HS-27A (cell line): ENCODE measurements at regions not wholly inside any gene's neighbourhood (a gene's known extent, or its start where the extent isn't known, plus 50 kb on each side); places are given as distances from the start of the nearest gene placed in this dataset.

ENCODE experiments used
- DNase-seq: peaks from one replicate; pipeline ENCODE4 v3.0.0-alpha.2; 2012; ENCODE audit warnings: low read depth, missing footprints

- no peak for DNase-seq
These were observed 220.1 kb downstream of the OSR1 start for GRCh38 chr2:19138264-19138825.

- no peak for DNase-seq
These were observed 221.0 kb downstream of the OSR1 start for GRCh38 chr2:19137433-19137832.

DNA sequence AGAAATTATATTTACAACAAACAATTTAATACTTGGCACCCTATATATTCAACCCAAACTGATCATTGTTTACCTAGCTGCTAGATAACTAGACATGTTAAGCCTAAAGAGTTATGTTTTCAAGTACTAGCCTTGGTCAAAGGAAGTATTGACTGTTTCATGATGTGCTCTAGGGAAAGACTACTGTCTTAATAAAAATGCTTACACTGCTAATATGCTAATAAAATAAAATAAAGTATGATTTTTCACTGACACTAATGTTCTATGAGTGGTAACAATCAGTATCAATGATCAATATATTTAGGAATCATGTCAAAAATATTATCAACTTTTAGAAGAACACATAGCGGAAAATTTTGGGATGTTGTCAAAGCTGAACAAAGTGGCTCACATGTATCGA, 225.5 kb downstream of the OSR1 start:
- no peak for DNase-seq

DNA sequence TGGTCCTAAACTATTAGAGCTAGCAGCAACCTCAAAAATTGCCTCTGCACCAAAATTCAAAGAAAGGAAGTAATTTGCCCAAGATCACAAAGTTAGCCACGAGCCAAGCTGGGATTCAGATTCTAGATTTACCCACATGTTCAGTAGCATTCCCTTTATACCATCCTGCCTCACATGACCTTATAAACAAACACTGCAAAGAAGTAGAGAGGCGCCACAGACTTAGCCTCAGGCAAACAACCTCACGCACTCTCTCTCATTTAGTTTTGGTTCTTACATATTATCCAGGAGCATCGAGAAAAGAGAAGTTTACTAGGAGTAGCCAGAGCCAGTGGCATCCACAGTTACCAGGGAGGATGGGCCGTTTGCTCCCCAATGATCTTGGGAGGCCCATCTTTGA, 226.6 kb downstream of the OSR1 start:
- DNase-seq, result no peak

GRCh38 chr2:19128148-19128547, 230.3 kb downstream of the OSR1 start:
- DNase-seq, result no peak

DNA sequence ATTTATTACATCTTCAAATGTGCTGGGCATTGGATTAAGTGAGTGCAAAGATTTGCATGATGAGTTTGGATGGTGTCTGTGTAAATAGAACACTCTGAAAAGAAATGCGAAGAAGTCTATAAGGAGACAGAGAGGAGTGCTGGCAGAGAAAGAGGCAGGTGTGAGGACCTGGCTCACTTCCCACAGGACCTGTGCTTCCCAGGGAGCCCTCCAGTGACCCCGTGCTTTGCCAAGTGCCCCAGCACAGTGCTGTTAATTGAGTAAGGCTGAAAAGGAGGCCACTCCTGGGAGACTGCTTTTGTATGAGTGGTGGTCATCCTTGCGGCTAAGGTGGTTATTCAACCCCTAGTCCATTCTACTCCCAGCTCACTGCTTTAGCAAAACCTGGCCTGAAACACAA, 230.8 kb downstream of the OSR1 start:
- no peak for DNase-seq

GRCh38 chr2:19125901-19126680, 232.3 kb downstream of the OSR1 start:
- DNase-seq, result no peak

DNA sequence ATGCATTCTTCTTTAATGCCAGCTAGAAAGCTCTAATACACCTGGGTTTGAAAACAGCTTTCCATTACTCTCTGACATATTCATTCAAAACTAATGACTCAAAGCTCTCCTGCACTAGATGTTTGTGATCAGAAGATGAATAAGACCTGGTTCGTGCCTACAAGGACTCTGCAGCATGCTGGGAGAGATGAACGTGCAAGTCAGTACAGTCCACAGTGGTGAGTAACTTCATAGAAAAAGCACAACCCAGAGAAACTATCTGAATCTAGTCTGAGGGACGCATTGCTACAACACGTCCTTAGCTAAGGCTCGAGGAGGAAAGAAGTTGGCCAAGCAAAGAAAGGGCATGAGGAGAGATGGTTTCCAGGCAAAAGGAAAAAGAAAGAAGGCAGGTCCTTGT, 234.3 kb downstream of the OSR1 start:
- peak; percentile 69 for DNase-seq

DNA sequence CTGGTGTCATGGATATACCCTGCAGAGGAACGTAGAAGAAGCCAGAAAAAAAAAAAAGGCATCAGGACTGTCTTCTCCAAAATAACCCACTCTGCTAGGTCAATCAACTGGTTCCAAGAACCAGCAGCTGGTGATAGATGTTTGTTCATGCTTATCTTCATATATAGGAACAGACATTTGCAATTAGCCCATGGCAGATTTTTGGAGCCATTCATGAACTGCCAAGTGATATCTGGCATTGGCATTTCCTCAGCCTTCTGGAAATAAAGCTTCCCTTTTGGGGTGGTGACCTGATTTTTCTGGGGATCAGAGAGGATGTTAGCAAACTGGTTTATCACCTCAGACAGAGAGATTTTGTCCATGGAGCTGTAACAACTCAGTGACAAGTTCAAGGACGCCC, 234.9 kb downstream of the OSR1 start:
- DNase-seq, result no peak

GRCh38 chr2:19122220-19122619, 236.2 kb downstream of the OSR1 start:
- DNase-seq, result no peak

- DNase-seq, result peak; percentile 72
These were observed 237.3 kb downstream of the OSR1 start for GRCh38 chr2:19120941-19121750.

- DNase-seq, result no peak
These were observed 238.2 kb downstream of the OSR1 start for GRCh38 chr2:19120181-19120580.

- DNase-seq, result no peak
These were observed 239.0 kb downstream of the OSR1 start for GRCh38 chr2:19119326-19120001.

DNA sequence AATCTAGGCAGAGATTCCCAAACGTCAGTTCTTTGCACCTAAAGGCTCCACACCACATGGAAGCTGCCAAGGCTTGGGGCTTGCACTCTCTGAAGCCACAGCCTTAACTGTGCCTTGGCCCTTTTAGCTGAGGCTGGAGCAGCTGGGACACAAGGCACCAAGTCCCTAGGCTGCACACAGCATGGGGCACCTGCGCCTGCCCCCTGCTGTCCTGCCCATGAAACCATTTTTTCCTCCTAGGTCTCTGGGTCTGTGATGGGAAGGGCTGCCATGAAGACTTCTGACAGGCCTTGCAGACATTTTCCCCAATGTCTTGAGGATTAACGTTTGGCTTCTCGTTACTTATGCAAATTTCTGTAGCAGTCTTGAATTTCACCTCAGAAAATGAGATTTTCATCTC, 241.5 kb downstream of the OSR1 start:
- DNase-seq, result no peak

DNA sequence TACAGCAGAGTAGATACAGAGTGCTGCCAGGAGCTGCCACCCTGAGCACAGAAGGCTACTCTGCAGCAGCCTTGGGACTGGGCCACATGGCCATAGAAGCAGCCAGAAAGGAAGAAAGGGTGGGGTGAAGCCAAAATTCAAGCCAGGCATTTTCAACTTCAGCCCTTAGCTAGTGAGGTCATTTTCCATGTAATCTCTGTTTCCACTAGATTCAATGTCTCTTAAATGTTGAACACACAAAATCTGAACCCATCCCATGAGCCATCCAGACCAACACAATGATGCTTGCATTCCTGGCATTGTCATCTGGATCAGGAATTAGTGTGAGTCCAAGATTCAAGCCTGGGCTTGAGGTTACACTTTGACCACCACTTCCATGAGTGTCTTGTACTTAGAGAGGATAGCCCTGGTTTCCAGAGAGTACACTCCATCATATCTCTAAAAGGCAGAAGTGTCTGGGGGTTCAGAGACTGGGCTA, 243.6 kb downstream of the OSR1 start:
- DNase-seq, result no peak

DNA sequence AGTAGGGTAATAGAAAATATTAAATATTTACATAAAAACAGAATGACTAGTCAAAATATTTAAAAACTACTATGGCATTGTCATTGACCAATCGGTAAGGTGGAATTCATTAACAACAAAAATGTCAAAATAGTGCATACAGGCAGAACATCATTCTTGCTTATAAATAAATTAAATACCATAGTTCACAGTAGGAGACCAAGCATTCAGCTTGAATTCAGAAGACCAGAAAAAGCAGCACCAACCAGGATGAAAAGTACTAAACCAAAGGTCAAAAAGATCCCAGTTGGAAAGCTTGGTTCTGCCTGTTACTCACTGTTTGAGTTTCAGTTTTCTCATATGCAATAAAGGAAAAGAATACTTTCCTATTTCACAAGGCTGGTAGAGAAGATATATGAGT, 244.3 kb downstream of the OSR1 start:
- no peak for DNase-seq

DNA sequence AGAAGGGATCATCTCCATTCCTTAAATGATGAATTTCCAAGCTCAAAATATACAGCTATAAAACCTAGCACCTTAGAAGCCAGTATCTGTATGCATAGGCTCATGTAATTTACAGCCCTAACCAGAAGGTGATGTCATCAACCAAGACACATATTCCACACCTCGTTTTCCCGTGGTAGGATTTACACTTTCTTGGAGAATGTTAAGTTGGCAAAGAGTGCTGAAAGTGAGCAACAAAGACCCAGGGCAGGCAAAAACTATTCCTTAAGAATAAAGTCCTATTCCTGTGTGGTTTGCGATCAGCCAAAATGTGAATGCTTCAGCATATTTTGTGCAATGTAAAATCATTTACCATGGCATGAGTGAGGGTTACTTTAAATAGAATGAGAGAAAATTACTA, 247.1 kb downstream of the OSR1 start:
- no peak for DNase-seq

DNA sequence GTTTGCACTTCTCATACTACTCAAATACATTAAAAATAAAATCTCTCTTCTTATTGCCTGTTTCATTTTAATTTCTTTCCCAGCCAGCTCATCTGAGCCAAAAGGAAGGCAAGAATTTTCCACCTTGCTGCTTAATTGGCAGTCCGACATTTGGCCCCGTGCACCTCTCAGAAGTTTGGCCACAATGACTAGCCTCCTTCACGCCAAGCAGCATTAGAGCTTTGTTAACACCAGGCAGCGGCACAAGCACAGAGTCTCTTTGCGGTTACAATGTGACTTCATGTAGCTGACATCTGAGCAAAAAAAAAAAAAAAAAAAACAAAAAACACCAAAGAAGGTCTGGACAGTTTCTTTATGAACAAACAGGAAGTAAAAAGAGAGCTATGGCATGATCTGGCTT, 248.9 kb downstream of the OSR1 start:
- DNase-seq, result no peak

- DNase-seq, result no peak
These were observed 252.0 kb downstream of the OSR1 start for GRCh38 chr2:19106376-19106775.

GRCh38 chr2:19104503-19104902, 253.9 kb downstream of the OSR1 start:
- DNase-seq, result no peak

DNA sequence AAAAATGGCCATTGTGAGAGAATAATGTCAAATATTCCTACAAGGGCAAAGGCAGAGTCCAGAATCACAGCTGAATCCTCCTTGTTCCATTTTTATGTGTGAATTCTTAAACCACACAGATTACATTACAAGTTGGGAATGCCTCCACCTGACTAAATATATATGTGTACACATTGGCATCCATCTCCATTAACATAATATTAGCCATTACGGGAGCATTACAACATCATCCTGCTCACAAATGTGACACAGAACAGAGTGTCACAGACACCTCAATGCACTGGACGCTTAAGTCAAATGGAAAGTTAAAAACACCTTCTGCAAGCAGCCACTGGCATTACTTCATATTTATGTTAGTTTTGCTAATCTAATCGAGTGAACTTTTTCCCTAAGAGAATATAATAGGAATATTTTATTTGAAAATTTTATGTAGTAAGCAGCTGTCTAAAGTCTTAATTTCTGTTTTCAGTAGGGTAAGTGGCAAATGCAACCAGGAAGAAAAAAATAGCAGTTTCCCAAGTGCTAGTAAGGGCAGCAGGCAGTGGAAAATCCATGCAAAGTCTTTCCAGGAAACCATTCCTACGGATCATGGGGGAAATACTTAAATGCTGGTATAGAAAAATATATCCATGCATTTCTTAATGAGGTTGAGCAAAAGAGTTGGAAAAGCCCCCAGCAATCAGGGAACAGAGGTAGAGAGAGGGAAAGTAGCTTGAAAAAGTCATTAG, 255.6 kb downstream of the OSR1 start:
- no peak for DNase-seq

DNA sequence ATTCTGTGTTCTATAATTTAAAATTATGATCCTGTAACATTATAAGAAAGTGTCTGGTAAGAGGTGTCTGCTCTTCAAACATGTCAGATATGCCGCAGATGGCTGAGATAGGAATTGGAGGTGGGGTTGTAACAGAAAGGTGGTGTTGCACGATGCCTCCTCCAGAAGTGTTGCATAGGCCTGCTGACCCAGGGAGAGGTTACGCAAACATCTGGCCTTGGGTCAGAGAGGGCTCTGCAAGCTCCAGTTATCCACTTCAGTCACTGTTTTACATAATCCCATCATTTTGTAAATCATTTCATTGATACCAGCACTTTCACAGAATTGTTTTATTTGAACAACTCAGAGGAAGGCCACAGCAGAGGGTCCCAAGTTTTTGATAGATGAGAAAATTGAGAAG, 256.5 kb downstream of the OSR1 start:
- no peak for DNase-seq
